ENCODE measurements at regions not wholly inside any gene's neighbourhood (a gene's known extent, or its start where the extent isn't known, plus 50 kb on each side); places are given as distances from the start of the nearest gene placed in this dataset.
"Not testable (repeated sequence)": the region's sequence is repeated elsewhere in the genome, so short reads cannot be mapped to it uniquely, and the experiment has no call there.

DNA sequence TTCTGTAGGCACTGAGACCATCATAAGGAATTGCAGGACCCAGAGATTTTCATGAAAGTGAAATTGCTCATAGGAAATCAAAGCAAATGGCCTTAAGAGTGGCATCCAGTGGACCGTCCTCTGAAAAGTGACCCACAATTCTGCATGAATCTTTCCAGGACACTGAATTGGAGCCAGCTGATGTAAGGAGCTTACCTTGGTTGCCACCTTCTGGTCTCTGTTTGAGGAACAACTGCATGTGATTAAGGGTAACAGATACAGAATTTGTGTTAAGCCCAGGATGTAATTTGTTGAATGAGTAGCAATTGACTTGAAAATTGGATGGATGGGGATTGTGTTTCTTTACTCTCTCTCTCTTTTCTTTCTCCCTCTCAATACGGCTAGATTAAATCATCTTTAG is 49.9 kb upstream of the GAS1 start:
- DNase-seq = no peak

DNA sequence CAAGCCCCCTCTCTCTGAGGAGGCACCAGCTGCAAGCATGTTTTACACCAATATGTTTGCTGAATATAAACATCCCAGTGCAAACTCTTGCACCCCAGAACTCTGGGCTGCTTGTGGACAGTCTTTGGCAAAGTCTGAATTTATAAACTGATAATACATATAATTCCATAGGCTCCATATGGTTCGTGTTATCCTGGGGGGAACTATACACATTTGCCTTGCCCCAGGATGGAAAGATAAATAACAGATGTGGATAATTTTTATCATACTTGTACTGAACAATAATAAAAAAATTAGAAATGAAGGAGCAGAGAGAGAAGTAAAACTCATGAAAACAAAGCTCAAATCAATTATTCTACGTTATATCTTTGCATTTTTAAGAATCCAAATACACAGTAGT is 50.6 kb upstream of the GAS1 start:
- DNase-seq = no peak

DNA sequence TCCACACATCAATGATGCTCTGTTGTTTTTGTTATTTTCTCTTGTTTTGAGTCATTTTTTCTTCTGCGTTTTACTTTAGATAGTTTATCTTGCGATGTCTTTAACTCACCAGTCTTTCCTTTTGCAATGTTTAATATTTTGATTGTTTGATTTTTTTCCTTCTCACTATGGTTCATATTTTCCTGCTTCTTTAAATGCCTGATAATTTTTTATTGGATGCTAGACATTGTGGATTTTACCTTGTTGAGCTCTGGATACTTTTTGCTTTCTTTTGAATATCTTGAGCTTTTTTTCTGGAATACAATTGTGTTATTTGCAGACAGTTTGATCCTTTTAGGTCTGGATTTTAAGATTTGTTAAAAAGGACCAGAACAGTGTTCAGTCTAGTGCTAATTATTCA is 55.2 kb upstream of the GAS1 start:
- no peak for DNase-seq

DNA sequence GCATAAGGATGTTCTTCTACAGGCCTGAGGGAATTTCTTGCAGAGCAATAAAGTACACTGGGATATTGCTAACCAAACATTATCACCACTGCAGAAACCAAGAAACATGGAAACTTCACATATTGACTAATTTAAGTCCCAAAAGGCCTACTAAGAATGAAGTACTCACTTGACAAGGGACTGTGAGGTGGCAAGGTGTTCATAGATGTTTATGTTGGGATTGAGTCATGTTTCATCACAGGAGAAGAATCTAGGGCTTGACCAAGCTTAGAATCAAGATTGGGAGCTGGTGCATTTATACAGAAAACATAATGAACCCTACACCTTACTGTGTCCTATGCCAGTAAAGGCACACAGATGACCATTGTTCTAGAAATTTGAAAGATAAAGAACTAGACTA is 56.7 kb upstream of the GAS1 start:
- DNase-seq = no peak

DNA sequence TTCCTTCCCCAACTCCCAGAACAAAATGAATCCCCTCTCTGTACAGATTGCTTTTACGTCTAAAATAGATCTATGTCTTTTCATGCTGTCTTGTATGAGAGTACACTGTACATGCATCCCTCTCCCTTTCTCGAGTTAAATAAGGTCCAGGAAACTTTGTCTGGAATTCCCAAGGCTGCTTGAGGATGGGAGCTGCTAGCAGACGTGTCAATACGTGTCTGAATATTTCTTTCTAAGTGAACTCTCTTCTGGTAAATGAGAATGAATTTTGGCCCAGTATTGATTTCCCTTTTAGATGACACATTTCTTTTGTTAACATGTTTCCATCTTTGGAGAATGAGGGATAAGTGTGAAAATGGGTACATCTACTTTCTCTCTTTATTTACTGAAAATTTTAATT is 59.6 kb upstream of the GAS1 start:
- no peak for DNase-seq

DNA sequence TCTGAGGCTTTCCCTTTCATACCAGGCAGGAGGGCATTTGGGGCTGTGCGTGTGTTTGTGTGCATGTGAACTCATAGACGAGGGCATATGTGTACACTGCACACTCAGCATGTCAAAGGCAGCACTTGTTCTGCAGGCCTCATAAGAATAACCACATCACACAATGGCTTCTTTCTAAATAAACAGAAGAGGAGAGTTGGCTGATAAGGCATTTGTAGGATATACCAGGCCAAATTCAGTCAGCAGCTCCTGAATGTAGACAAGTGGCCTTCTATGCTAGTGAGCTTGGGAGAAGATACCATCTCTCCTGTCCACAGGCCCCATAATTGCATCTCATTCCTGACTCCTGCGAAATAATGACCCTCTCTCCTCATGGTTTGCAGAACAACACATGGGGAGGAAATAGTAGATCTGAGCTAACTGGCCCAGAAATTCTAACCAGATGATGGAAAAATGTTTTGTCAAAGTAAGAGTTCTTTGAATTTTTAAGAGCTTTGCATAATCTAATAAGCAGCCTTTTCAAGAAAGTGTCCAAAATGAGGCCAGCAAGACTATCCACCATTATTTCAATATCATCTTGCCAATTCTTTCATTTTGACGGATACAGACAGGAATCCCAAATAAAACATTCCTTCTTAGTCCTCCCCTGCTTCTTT is 60.5 kb upstream of the GAS1 start:
- DNase-seq = no peak

DNA sequence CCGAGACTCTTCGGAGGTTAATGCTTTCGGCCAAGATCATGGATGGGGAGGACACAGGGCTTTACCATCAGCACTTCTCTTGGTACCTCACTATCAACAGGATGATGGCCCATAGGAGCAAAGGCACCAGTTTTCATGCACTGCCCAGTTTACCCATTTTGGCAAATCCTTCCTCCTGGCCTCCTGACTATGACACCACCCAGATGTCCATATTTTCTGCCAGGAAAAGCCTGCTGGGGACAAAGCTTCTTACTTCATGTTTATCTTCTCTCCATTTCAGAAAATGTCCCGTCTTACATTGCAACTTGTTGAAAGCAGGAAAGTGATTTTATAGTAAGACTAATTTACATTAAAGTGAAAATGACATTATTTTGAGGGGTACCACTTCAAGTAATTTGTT is 61.4 kb upstream of the GAS1 start:
- no peak for DNase-seq

DNA sequence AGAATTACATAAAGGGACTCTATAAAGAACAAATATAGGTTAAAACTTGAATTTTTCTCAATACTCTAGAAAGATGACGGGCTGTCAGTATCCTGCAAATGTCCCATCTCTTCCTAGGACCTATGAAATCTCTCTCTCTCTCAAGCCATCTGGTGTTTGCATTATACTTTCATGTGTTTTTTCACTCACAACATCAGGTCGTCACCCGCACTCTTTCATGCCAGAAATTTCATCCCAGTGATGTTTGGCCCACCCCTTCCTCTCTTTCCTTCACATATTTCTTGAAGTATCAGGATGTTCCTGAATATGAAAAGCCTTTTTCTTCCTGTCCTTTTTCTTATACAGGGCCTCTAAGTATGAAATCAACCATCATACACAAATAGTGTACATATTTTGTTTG is 63.3 kb upstream of the GAS1 start:
- no peak for DNase-seq

DNA sequence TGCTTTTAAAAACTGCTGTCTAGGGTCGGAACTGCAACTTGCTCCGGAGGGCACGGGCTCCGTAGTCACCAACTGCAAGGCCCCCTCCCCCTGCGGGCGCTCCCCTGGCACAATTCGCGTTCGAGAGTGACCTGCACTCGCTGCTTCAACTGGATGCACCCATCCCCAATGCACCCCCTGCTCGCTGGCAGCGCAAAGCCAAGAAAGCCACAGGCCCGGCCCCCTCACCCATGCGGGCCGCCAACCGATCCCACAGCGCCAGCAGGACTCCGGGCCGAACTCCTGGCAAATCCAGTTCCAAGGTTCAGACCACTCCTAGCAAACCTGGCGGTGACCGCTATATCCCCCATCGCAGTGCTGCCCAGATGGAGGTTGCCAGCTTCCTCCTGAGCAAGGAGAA is 64.2 kb upstream of the GAS1 start:
- DNase-seq = no peak

DNA sequence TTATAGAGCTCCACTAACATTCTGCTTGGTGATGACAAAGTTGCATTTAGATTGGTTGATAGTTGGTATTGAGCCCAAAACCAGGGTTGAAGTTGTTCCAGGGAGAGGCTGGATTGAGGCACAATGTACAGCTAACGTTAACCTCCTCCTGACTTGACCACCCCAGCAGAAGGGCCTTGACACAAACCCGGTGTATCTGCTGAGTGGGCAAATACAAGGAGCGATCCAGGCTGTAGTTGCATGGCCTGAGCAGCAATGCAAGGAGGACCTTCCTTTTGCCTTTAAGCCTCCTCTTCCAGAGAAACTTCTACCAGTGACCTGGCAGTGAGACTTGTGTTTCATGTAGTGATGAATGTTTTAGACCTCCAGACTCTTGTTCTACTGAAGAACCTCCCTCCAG is 66.2 kb upstream of the GAS1 start:
- no peak for DNase-seq

DNA sequence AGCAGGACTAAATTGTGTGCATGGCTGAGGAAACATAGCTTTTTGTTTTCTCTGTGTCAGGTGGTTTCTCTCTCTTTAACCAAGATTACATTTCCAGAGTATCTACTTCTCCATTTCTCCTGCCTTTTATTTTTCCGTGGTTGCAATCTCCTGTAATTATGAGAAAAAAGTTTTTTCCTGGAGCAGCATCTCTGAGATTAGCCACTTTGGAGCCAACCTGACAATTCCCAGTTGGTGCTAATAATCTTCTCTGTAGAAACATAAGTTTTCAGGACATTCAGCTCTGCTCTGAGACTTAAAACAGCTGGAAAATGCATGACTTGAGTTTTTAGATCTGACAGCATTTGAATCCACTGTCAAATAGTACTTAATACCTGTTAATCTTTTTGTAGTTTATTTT is 67.1 kb upstream of the GAS1 start:
- no peak for DNase-seq

DNA sequence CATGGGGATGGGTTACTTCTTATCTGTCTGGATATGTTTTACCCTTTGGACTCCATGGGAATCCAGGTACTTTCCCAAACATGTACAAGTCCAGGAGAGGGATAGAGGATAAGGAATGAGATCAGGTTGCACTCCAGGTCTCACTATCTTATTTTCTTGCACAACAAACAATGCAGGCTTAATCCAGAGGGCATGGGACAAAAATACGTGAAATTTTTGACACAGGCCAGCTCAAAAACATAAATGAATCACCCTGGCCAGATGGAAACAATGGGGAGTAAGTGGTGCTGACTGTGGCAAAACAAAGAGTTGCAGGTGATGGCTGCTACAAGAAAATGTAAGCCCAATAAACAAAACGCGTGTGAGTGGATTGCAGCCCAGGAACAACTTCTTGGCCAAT is 69.4 kb upstream of the GAS1 start:
- DNase-seq = no peak

DNA sequence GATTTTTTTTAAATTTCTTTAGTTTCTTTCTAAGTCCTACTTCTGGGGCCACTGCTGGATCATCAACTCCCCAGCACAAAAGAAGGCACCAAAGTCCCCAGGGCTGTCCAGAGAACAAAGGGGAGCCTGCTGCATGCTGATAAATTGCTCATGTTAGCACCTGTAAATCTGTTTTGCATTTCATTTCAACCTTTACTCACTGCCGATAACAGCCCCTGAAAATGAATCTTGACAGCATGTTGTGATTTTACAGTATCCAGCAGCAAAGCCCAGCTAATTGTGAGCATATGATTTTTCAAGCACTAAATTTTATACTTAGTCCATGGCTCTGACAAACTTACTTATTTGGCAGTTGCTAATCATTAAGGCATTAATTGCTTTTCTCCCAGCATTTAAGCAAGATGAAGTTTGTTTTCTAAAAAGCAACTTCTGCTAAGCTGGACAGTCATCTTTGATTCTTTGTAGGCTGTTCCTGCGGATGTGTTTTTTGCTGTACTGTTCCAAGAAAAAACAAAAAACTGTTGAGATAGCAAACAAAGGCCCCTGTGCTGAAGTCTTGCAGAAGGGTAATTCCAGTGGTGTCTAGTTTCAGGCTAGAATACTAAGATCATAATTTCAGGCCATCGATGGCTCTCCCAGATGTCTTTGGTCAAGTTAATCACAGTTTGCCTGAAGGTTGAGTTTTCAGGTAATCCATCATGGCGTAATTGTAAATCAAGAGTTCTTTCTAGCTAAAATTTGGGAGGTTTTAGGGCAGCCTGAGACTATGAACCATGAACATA is 73.1 kb upstream of the GAS1 start:
- DNase-seq = no peak

DNA sequence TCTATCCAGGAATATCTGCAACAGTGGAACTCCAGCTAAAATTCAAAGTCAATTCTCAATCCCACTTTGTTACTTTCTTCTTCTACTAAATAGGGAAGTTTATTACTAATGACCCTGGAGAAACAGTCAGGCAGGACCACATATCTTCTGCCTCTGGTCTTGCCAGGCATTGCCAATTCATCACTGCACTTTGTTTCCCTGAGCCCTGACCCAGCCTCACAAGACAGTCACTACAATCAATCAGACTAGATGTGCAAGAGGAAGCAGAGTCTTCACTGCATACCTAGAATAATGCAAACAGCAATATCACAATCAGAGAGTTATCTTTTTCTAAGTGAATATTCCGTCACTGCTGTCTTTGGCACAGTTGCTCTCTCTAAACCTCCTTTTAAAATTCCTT is 74.9 kb upstream of the GAS1 start:
- no peak for DNase-seq

DNA sequence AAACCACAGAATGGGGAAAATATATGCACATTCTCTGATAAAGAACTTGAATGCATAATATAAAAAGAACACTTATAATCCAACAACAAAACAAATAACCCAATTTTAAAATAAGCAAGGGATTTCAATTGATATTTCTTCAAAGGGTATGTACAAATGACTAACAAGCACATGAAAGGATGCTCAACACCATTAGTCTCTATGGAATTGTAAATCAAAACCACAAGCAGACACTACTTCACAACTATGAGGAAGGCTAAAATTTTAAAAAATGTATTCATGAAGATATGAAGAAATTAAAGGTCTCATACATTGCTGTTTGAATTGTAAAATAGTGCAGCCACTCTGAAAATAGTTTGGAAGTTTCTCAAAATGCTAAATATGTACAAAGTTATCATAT is 78.9 kb upstream of the GAS1 start:
- no peak for DNase-seq

DNA sequence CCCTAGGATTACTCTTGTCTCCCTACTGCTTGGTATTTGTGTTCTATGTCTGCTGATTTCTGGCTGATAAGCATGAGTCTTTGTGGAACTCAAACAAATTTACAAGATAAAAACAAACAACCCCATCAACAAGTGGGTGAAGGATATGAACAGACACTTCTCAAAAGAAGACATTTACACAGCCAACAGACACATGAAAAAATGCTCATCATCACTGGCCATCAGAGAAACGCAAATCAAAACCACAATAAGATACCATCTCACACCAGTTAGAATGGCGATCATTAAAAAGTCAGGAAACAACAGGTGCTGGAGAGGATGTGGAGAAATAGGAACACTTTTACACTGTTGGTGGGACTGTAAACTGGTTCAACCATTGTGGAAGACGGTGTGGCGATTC is 81.5 kb upstream of the GAS1 start:
- not testable (repeated sequence) for DNase-seq

DNA sequence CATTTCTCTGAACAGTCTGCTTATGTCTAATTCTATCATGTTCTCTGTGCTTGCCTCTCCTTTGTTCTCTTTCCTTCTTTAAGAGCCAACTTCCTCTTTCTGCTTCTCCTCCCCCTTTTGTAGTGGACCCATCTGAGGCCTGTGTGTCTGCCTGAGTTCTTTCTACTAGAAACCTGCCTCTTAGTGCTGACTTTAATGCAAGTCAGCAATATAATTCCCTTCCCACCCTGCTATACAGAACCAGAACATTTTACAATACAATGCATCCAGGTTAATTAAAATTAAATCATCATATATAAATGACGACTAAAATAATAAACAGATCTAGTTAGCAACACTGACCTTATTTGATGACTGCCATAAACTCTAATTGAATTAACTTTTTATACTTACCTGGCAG is 82.6 kb upstream of the GAS1 start:
- no peak for DNase-seq

DNA sequence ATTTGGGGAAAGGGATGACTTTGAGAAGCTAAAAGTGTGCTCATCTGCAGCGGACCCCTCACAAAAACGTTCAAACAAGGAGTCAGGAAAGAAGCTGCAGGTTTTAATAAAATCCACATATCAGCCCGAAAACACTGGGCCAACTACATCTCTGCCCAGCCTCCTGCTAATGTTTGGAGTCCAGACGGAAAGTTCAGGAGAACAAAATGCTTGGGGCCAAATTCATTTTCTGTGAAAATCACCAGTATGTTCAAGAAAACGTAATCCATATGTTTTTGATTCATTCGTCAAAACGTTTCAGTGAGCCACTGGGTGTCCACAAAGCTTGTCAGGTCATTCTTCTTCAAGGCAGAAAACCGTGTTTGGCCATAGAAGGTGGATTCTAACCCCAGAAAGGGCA is 87.5 kb upstream of the GAS1 start:
- no peak for DNase-seq

DNA sequence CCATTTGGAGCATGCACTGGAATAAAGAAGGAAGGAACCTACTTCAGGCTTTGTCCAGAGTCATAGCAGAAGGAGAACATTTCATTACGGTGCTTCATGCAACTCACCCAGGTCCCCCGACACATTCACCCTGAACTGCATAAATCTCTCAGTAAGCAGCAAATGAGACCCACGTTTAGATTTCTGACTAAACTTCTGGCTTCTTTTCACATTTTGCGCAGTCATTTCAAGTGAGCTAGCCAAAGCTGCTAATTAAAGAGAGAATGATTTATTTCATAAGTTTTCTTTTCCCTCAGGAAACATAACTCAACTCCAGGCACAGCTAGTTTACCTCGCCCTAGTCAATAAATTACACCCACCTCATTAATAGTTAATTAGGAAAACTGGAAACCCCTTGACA is 88.6 kb upstream of the GAS1 start:
- DNase-seq = no peak

DNA sequence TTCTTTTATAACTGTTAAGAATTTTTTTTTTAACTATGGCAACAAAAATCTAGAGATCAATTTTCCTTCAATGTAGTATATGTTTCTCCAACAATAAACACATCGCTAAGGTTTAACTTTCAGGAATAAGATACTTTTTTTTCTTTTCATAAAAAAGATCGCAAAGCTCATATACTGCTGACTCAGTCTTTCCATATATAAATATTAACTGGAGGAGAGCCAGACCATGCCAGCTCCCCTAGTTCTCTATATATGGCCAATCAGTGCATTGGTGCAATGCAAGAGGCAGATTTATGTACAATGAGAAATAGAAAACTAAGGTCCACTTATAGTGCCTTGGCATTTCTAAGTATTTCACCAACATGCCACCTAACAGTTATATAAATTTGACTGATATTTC is 89.2 kb upstream of the GAS1 start:
- no peak for DNase-seq

DNA sequence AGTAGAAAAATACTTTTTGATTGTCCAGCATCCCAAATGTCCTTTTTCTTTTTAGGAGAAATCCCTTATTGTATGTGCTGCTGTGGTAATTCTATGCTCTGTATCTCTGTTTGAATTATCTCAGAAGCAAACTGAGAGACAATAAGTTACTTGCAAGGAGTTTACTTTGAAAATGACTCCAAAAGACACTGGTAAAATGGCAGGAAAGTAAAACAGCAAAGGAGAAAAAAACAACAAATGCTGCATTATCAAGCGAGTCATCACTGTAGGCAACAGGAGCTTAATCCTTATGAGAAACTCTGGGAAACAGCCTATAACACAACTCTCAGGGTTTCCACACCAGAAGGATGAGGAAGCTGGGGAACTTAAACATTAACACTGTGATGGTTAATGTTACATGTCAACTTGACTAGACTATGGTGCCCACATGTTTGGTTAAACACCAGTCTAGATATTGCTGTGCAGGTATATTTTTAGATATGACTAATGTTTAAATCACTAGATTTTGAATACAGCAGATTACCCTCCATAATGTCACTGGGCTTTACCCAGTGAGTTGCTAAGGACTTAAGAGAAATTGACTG is 92.6 kb upstream of the GAS1 start:
- DNase-seq = no peak

DNA sequence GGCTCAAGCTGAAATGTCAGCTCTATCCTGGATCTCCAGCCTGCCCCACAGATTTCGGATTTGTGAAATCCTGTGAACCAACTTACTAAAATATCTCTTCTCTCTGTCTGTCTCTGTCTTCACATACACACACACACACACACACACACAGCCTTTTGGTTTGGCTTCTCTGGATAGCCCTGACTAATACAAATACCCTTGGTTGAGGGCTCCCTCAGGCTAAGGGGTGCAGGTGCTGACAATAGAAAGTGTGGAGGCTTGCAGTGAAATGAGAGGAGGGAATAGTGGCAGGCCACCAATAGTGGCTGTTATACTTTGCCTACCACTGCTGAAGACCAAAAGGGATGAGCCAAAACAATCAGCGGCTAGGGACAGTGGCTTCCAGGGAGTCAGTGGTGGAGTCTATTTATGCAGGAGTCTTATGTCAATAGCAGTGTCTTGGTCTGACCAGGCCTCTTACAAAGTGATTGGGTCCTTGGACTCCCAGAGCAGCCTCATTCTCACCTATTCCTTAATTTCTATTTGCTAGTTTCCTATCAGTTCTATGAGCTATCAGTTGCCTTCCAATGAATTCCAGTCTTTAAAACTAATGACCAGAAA is 93.2 kb upstream of the GAS1 start:
- no peak for DNase-seq

DNA sequence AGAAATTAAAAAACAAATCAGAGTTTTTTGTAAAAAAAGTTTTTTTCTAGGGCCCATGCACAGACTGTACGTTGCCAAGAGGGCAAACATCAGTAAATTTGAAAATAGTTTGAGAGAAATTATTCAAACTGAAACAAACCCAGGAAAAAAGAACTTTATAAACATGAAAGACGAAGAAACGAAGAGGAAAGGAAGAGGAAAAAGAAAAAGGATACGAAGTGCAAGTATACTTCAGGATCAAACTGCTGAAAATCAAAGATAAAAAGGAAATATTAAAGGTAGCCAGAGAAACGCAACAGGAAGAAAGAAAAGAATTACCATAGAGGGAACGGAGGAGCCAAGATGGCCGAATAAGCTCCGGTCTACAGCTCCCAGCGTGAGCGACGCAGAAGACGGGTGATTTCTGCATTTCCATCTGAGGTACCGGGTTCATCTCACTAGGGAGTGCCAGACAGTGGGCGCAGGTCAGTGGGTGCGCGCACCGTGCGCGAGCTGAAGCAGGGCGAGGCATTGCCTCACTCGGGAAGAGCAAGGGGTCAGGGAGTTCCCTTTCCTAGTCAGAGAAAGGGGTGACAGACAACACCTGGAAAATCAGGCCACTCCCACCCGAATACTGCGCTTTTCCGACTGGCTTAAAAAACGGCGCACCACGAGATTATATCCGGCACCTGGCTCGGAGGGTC is 94.4 kb upstream of the GAS1 start:
- not testable (repeated sequence) for DNase-seq

Data from DMS 273 treated with DMSO at 0.1 percent for 48 hours (cell line).